Mesendoderm (in vitro differentiated cells): ENCODE measurements at regions not wholly inside any gene's neighbourhood (a gene's known extent, or its start where the extent isn't known, plus 50 kb on each side); places are given as distances from the start of the nearest gene placed in this dataset.

ENCODE experiments used
- DNase-seq: peaks from one replicate; pipeline ENCODE4 v3.0.0; 2013
- H2AK5ac ChIP-seq: 2 replicates; pipeline ENCODE4 v1.6.1; 2013; ENCODE audit warnings: low read length, inconsistent platforms
- H2BK120ac ChIP-seq: 2 replicates; pipeline ENCODE4 v1.6.1; 2013; ENCODE audit warnings: low read depth, mild to moderate bottlenecking, low read length, moderate library complexity, mixed read lengths
- H2BK15ac ChIP-seq: replicated peaks from 2 replicates; pipeline ENCODE4 v1.6.1; 2013; ENCODE audit warnings: low read depth, mild to moderate bottlenecking, moderate library complexity
- H2BK5ac ChIP-seq: 2 replicates; pipeline ENCODE4 v1.6.1; 2013; ENCODE audit warnings: low read length, inconsistent platforms
- H3K18ac ChIP-seq: 2 replicates; pipeline ENCODE4 v1.6.1; 2013; ENCODE audit warnings: mild to moderate bottlenecking, low read length, mixed read lengths
- H3K23ac ChIP-seq: one replicate; pipeline ENCODE4 v1.6.1; 2013; ENCODE audit warnings: low read length
- H3K27ac ChIP-seq: 2 replicates; pipeline ENCODE4 v1.5.1; 2013; ENCODE audit warnings: low read depth, mild to moderate bottlenecking, inconsistent platforms, low read length, moderate library complexity
- H3K27me3 ChIP-seq: 2 replicates; pipeline ENCODE4 v1.6.1; 2013; ENCODE audit warnings: low read length, control low read depth, mild to moderate bottlenecking, inconsistent platforms; ENCODE audit not compliant: insufficient read depth, poor library complexity
- H3K36me3 ChIP-seq: 2 replicates; pipeline ENCODE4 v1.6.1; 2013; ENCODE audit warnings: low read length, inconsistent platforms; ENCODE audit not compliant: control insufficient read depth, insufficient read depth
- H3K4ac ChIP-seq: one replicate; pipeline ENCODE4 v1.6.1; 2013; ENCODE audit warnings: low read depth, mild to moderate bottlenecking, low read length, moderate library complexity
- H3K4me1 ChIP-seq: 2 replicates; pipeline ENCODE4 v1.6.1; 2013; ENCODE audit warnings: low read depth, low read length, inconsistent platforms; ENCODE audit not compliant: control insufficient read depth
- H3K4me2 ChIP-seq: 2 replicates; pipeline ENCODE4 v1.6.1; 2013; ENCODE audit warnings: low read length
- H3K4me3 ChIP-seq: 2 replicates; pipeline ENCODE4 v1.5.1; 2013; ENCODE audit warnings: mild to moderate bottlenecking, low read length
- H3K56ac ChIP-seq: one replicate; pipeline ENCODE4 v1.6.1; 2013; ENCODE audit warnings: low read length
- H3K79me1 ChIP-seq: 2 replicates; pipeline ENCODE4 v1.6.1; 2013; ENCODE audit warnings: low read length, inconsistent platforms
- H3K79me2 ChIP-seq: 2 replicates; pipeline ENCODE4 v1.6.1; 2013; ENCODE audit warnings: mild to moderate bottlenecking, low read length; ENCODE audit not compliant: control insufficient read depth, insufficient read depth
- H3K9ac ChIP-seq: 2 replicates; pipeline ENCODE4 v1.6.1; 2013; ENCODE audit warnings: low read length, inconsistent platforms
- H4K5ac ChIP-seq: one replicate; pipeline ENCODE4 v1.6.1; 2013; ENCODE audit warnings: low read length
- H4K8ac ChIP-seq: one replicate; pipeline ENCODE4 v1.6.1; 2013; ENCODE audit warnings: low read depth, mild to moderate bottlenecking, control low read depth, low read length, moderate library complexity
- WGBS: extraction: QIAGEN DNeasy Blood & Tissue Kit; methylation state at CpG from one replicate; pipeline ENCODE4 v1.1.7; 2013; ENCODE audit warnings: low lambda C conversion rate, missing lambda C conversion rate; ENCODE audit not compliant: insufficient coverage; ENCODE audit errors: extremely low coverage; 5-methylcytosine and 5-hydroxymethylcytosine counted together

DNA sequence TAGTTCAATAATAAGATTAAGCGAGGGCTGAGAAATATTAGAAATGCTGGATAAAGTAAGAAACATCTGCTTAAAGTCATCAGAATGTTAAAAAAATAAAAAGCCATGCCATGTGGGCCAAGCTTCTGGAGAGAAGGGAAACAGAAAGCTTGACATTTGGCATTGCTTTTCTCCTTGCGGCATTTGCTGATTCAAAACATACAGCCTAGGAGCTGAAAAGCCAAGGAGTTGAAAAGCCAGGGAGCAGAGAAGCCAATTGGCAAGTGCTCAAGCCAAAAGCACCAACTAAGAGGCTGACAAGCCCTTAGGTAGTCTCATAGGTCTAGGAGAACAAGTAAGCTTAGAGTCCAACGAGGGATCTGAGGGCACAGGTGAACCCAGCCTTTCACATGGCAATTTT is 754.3 kb downstream of the TLE4 start:
- WGBS = no CpG with 5 or more reads among the region's 3 CpGs
- no peak overlapping the region for H3K4me3 ChIP-seq
- no peak overlapping the region for H4K5ac ChIP-seq
- H3K36me3 ChIP-seq = no peaks in the 10 kb centered on the region
- no peak overlapping the region for H3K23ac ChIP-seq
- H2BK15ac ChIP-seq = no peak overlapping the region
- no peak overlapping the region for H3K4ac ChIP-seq
- no peak for DNase-seq
- no peak overlapping the region for H2BK5ac ChIP-seq
- no peak overlapping the region for H3K27ac ChIP-seq
- no peak overlapping the region for H3K9ac ChIP-seq
- no peak overlapping the region for H4K8ac ChIP-seq
- no peaks in the 10 kb centered on the region for H3K79me2 ChIP-seq
- H2BK120ac ChIP-seq = no peak overlapping the region
- H3K4me1 ChIP-seq = no peaks in the 10 kb centered on the region
- H3K27me3 ChIP-seq = no peaks in the 10 kb centered on the region
- H2AK5ac ChIP-seq = no peak overlapping the region
- no peak overlapping the region for H3K4me2 ChIP-seq
- no peak overlapping the region for H3K18ac ChIP-seq
- H3K56ac ChIP-seq = no peak overlapping the region
- H3K79me1 ChIP-seq = no peaks in the 10 kb centered on the region

DNA sequence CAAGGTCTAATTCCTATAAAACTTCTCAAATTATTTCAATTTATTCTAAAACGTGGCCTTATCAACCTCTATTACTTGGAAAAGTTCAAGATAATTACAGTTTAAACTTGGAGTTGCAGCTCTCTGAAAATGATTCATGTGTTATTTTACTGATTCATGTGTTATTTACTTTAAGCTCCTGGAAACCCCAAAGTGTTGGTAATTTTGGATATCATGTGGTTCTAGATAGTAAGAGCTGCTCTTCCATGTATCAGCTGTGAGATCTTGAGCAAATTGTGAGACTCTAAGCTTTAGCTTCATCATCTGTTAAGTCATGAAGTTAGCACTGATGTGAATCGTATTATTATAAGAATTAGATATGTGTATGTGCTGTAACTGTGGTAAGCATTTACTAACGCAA is 749.2 kb downstream of the TLE4 start:
- Histone ChIP-seq H3K4me1 (no peaks in the 10 kb centered on the region), H2BK120ac (no peak overlapping the region), H3K9ac (no peak overlapping the region), H4K8ac (no peak overlapping the region), H3K36me3 (no peaks in the 10 kb centered on the region), H3K23ac (no peak overlapping the region), H2AK5ac (no peak overlapping the region), H3K4me3 (no peak overlapping the region), H3K18ac (no peak overlapping the region), H3K79me1 (no peaks in the 10 kb centered on the region), H3K79me2 (no peaks in the 10 kb centered on the region), H2BK5ac (no peak overlapping the region), H3K56ac (no peak overlapping the region), H3K4me2 (no peak overlapping the region), H3K4ac (no peak overlapping the region), H2BK15ac (no peak overlapping the region), H3K27ac (no peak overlapping the region), H4K5ac (no peak overlapping the region), H3K27me3 (no peaks in the 10 kb centered on the region)
- DNase-seq = peak; percentile 21
- WGBS = no CpG with 5 or more reads among the region's 3 CpGs

DNA sequence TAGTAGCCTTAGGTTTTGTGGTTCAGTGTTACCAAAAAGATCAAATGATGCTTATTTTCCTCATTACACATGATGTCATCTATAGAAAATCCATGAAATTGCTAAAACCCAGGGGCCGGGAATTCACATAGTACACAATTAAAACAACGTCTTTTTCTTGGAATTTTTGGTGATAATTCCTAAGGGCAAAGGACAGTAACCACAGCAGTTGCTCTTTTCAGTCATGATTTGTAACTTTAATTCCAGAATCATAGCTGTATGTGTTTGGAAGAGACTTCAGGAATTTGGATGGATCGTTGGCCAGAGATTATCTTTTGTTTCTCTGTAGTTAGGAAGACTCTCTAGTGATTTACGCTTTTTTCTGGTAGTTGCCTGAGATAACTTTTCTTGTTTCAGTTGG is 748.7 kb downstream of the TLE4 start:
- no peaks in the 10 kb centered on the region for H3K4me1 ChIP-seq
- H4K8ac ChIP-seq = no peak overlapping the region
- no peak overlapping the region for H2BK5ac ChIP-seq
- H3K79me1 ChIP-seq = no peaks in the 10 kb centered on the region
- no peaks in the 10 kb centered on the region for H3K36me3 ChIP-seq
- H2BK120ac ChIP-seq = no peak overlapping the region
- no peak overlapping the region for H3K18ac ChIP-seq
- H2BK15ac ChIP-seq = no peak overlapping the region
- H3K23ac ChIP-seq = no peak overlapping the region
- no peak overlapping the region for H3K4me2 ChIP-seq
- no peak for DNase-seq
- no peak overlapping the region for H3K4me3 ChIP-seq
- no peak overlapping the region for H3K9ac ChIP-seq
- no peak overlapping the region for H4K5ac ChIP-seq
- no peak overlapping the region for H2AK5ac ChIP-seq
- no peaks in the 10 kb centered on the region for H3K79me2 ChIP-seq
- H3K56ac ChIP-seq = no peak overlapping the region
- no CpG with 5 or more reads among the region's 4 CpGs for WGBS
- no peak overlapping the region for H3K27ac ChIP-seq
- no peak overlapping the region for H3K4ac ChIP-seq
- no peaks in the 10 kb centered on the region for H3K27me3 ChIP-seq

DNA sequence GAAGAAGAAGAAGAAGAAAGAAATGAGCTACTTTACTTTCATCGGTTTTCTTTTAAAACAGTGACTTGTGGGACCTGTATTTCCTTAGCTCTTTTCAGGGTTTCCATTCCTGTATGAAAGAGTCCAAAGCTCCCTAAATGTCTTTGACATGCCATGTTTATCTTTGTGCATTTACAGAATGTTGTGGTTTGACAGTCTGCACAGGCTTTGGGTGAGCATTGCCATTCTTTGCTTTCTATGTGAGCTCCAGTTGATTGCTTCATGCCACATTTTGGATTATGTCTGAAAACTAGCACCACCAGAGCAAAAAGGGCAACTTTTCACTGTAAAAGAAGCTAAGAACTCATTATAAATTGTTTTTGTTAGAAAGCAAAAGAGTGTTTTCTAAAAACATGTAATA is 733.4 kb downstream of the TLE4 start:
- no peak for DNase-seq
- Histone ChIP-seq H4K5ac (no peak overlapping the region), H3K4ac (no peak overlapping the region), H3K79me2 (no peaks in the 10 kb centered on the region), H3K36me3 (no peaks in the 10 kb centered on the region), H2BK120ac (no peak overlapping the region), H3K18ac (no peak overlapping the region), H3K27me3 (no peaks in the 10 kb centered on the region), H3K23ac (no peak overlapping the region), H2BK5ac (no peak overlapping the region), H3K56ac (no peak overlapping the region), H3K4me1 (no peaks in the 10 kb centered on the region), H3K4me2 (no peak overlapping the region), H3K4me3 (no peak overlapping the region), H2AK5ac (no peak overlapping the region), H3K27ac (no peak overlapping the region), H2BK15ac (no peak overlapping the region), H3K9ac (no peak overlapping the region), H3K79me1 (no peaks in the 10 kb centered on the region), H4K8ac (no peak overlapping the region)
- WGBS = no CpG with 5 or more reads among the region's 1 CpG

DNA sequence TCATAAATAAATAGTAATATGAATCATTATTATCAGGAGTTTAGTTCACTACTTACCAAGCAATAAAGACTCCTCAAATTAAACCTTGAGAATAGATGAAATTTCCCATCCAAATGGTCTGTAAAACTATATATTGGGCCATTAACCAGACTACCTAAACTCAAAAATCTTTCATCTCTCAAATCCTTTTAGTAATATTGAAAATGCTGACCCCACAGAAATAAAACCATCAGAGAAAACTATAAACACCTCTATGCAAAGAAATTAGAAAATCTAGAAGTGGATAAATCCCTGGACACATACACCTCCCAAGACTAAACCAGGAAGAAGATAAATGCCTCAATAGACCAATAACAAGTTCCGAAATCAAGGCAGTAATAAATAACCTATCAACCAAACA is 723.2 kb downstream of the TLE4 start:
- Histone ChIP-seq H4K5ac (no peak overlapping the region), H3K27me3 (no peaks in the 10 kb centered on the region), H3K27ac (no peak overlapping the region), H2BK5ac (no peak overlapping the region), H3K36me3 (no peaks in the 10 kb centered on the region), H3K18ac (no peak overlapping the region), H3K4me1 (no peaks in the 10 kb centered on the region), H2BK120ac (no peak overlapping the region), H3K23ac (no peak overlapping the region), H3K4me3 (no peak overlapping the region), H3K79me2 (no peaks in the 10 kb centered on the region), H2BK15ac (no peak overlapping the region), H3K56ac (no peak overlapping the region), H4K8ac (no peak overlapping the region), H3K9ac (no peak overlapping the region), H3K79me1 (no peaks in the 10 kb centered on the region), H3K4me2 (no peak overlapping the region), H3K4ac (no peak overlapping the region), H2AK5ac (no peak overlapping the region)
- DNase-seq = no peak
- no CpG with 5 or more reads among the region's 1 CpG for WGBS

DNA sequence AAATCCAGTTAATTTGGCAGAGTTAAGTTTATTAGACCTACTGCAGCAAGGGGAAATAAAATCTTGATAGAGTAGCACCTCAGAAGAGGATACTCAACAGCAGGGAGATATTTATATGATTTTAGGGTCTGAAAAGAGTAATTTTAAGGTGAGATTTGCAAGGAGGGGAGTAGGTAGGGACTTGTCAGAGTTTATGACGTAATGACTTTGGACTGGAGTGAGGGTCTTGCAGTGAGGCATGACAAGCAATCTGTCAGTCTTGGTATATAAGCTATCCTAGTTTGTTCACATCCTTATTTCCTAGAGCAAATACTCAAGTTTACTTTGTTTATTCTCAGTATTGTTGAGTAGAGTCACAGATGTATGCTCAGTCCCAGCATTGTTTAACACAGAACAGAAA is 722.6 kb downstream of the TLE4 start:
- H2BK5ac ChIP-seq = no peak overlapping the region
- no CpG with 5 or more reads among the region's 1 CpG for WGBS
- no peaks in the 10 kb centered on the region for H3K4me1 ChIP-seq
- H3K56ac ChIP-seq = no peak overlapping the region
- no peak for DNase-seq
- H3K9ac ChIP-seq = no peak overlapping the region
- no peaks in the 10 kb centered on the region for H3K36me3 ChIP-seq
- no peaks in the 10 kb centered on the region for H3K27me3 ChIP-seq
- no peak overlapping the region for H2AK5ac ChIP-seq
- no peak overlapping the region for H4K5ac ChIP-seq
- no peak overlapping the region for H3K4me3 ChIP-seq
- H3K18ac ChIP-seq = no peak overlapping the region
- no peak overlapping the region for H2BK15ac ChIP-seq
- H3K4me2 ChIP-seq = no peak overlapping the region
- no peak overlapping the region for H3K4ac ChIP-seq
- no peak overlapping the region for H3K23ac ChIP-seq
- H3K27ac ChIP-seq = no peak overlapping the region
- no peaks in the 10 kb centered on the region for H3K79me1 ChIP-seq
- H2BK120ac ChIP-seq = no peak overlapping the region
- no peak overlapping the region for H4K8ac ChIP-seq
- no peaks in the 10 kb centered on the region for H3K79me2 ChIP-seq
